IPS-20b (cell line): ENCODE measurements at regions not wholly inside any gene's neighbourhood (a gene's known extent, or its start where the extent isn't known, plus 50 kb on each side); places are given as distances from the start of the nearest gene placed in this dataset.
"Not testable (repeated sequence)": the region's sequence is repeated elsewhere in the genome, so short reads cannot be mapped to it uniquely, and the experiment has no call there.

Source experiments
- H3K27ac ChIP-seq: one replicate; pipeline ENCODE4 v1.5.1; 2013; ENCODE audit warnings: low read length
- H3K27me3 ChIP-seq: 2 replicates; pipeline ENCODE4 v1.6.1; 2013; ENCODE audit warnings: mild to moderate bottlenecking, low read length, inconsistent platforms; ENCODE audit not compliant: insufficient read depth
- H3K36me3 ChIP-seq: 2 replicates; pipeline ENCODE4 v1.6.1; 2013; ENCODE audit warnings: low read depth, mild to moderate bottlenecking, inconsistent platforms, low read length, moderate library complexity; ENCODE audit not compliant: insufficient read depth
- H3K4me1 ChIP-seq: 2 replicates; pipeline ENCODE4 v1.6.1; 2013; ENCODE audit warnings: mild to moderate bottlenecking, control low read depth, inconsistent platforms, low read length, moderate library complexity; ENCODE audit not compliant: insufficient read depth
- H3K4me3 ChIP-seq: 2 replicates; pipeline ENCODE4 v1.5.1; 2013; ENCODE audit warnings: mild to moderate bottlenecking, low read length, inconsistent platforms
- H3K9ac ChIP-seq: 2 replicates; pipeline ENCODE4 v1.6.1; 2013; ENCODE audit warnings: low read depth, mild to moderate bottlenecking, inconsistent platforms, low read length, moderate library complexity
- H3K9me3 ChIP-seq: 2 replicates; pipeline ENCODE4 v1.6.1; 2013; ENCODE audit warnings: mild to moderate bottlenecking, low read depth, low read length, inconsistent platforms; ENCODE audit not compliant: insufficient read depth

DNA sequence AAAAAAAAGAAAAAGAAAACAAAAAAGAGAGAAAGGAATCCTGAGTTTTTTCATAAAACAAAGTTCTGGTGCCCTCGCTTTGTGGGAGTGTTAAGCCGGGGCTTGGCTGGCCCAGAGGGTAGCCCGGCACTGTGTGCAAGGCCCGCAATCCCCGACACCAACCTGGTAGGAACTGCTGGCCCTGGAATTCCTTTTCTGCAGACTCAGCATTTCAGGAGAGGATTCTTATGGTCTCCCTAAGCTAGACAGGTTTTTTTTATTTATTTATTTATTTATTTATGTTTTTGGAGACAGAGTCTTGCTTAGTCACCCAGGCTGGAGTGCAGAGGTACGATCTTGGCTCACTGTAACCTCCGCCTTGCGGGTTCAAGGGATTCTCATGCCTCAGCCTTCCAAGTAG, 238.8 kb downstream of the PDCD6IP start:
- Histone ChIP-seq H3K4me3 (no peak overlapping the region), H3K9ac (no peak overlapping the region), H3K9me3 (no peaks in the 10 kb centered on the region), H3K27ac (no peak overlapping the region), H3K36me3 (no peaks in the 10 kb centered on the region), H3K4me1 (no peaks in the 10 kb centered on the region), H3K27me3 (no peaks in the 10 kb centered on the region)

DNA sequence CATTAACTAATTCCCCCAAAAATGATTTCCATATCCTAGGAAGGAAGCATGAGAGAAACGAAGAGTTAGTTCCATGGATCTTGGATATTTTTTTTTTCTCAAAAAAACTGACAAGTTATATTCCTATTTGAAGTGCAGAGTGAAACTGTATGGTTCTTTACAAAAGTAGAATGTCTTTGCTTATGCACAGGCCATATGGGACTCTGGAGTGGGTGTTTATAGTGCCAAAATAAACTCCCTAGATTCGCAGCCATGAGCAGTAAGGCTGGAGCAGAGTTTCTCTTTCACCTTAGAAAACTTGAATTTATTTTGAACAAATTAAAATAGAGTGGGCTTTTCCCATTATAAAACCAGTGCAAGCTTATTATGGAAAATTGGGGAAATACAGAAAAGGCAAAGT, 239.7 kb downstream of the PDCD6IP start:
- Histone ChIP-seq H3K4me3 (no peak overlapping the region), H3K9ac (no peak overlapping the region), H3K27me3 (no peaks in the 10 kb centered on the region), H3K27ac (no peak overlapping the region), H3K36me3 (no peaks in the 10 kb centered on the region), H3K9me3 (no peaks in the 10 kb centered on the region), H3K4me1 (no peaks in the 10 kb centered on the region)

DNA sequence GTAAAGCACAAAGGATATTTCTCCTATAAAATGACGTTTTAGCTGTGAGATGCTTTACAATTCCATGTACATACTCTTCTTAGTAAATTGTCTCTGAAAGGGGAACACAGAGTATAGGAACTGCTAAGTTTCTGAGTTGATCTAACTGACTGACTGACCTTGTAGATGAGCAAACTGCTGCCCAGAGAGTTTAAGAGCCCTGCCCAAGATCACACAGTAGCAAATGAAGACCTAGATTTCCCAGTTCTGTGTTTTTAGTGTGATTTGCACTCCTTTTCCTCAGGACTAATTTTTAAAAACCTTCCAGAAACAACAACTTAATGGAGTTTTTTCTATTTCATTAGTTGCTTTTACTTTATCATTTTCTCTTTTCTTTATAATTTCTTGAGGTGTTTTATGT, 247.7 kb downstream of the PDCD6IP start:
- Histone ChIP-seq H3K27ac (no peak overlapping the region), H3K36me3 (no peaks in the 10 kb centered on the region), H3K4me1 (no peaks in the 10 kb centered on the region), H3K27me3 (no peaks in the 10 kb centered on the region), H3K9ac (no peak overlapping the region), H3K4me3 (no peak overlapping the region), H3K9me3 (no peaks in the 10 kb centered on the region)

DNA sequence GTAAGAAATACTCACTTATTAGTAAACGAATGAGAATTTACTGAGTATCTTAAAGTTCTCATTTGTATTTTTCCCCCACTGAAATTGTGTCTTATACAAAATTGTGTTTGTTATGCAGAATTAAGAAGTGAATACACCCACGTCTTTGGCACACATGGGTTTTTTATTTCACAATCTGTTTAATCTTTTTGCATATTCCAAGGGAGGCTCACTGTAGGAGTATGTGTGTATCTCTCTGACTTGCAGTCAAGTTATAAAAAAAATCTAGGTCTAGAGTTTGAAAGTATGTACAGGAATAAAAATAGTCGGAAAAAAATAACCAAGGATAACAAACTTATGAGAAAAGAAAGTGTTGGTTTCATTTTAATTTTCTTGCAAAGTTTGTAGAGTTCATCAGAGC, 255.2 kb downstream of the PDCD6IP start:
- H3K4me3 ChIP-seq = no peak overlapping the region
- no peak overlapping the region for H3K9ac ChIP-seq
- no peaks in the 10 kb centered on the region for H3K36me3 ChIP-seq
- H3K27ac ChIP-seq = no peak overlapping the region
- 0 out of 2 replicates have a peak, but pooled peaks cover 4% of the 10 kb centered on the region for H3K4me1 ChIP-seq
- H3K27me3 ChIP-seq = no peaks in the 10 kb centered on the region
- H3K9me3 ChIP-seq = no peaks in the 10 kb centered on the region

DNA sequence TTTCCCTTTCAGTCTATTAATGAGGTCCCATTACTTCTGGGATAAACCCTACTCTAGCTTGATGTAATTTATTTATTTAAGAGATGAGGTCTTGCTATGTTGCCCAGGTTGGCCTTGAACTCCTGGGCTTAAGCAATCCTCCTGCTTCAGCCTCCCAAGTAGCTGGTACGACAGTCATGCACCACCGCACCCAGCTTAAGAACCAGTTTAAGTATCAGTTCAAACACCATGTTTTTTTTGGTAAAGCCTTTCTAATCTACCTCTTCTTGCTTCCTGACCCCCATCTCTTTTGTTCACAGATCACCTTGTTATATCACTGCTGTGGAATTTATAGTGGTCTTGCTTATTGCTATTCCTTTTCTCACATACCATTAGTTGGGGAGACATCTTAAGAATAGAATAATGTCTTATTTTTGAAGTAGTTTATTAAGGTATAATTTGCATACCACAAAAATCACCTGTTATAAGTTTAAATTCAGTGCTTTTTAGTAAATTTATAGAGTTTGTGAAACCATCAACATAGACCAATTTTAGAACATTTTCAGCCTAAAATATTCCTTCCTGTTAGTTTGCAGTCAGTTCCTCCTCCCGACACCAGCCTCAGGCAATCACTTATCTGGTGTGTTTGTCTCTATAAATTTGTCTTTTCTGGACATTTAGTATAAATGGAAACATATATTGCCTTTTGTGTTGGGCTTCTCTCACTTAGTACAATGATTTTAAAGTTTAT, 257.9 kb downstream of the PDCD6IP start:
- H3K4me1 ChIP-seq = 0 out of 2 replicates have a peak, but pooled peaks cover 4% of the 10 kb centered on the region
- no peak overlapping the region for H3K4me3 ChIP-seq
- H3K36me3 ChIP-seq = no peaks in the 10 kb centered on the region
- no peak overlapping the region for H3K27ac ChIP-seq
- no peak overlapping the region for H3K9ac ChIP-seq
- H3K9me3 ChIP-seq = no peaks in the 10 kb centered on the region
- no peaks in the 10 kb centered on the region for H3K27me3 ChIP-seq

DNA sequence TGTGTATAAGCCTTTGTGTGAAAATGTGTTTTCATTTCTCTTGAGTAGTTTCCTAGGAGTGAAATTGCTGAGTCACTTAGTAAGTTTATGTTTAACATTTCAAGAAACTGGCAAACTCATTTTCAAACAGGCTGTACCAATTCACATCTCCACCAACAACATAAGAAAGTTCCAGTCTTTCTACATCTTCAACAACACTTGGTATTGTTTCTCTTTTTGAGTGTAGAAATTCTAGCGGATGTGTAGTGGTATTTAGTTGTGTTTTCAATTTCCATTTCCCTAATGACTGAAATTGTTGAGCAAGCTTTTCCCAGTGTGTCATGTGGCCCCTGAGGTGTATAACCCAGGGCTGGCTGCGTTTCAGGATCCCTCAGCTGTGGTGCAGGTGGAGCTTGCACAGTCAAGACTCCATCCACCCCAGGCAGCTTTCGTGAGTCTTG, 258.5 kb downstream of the PDCD6IP start:
- no peaks in the 10 kb centered on the region for H3K27me3 ChIP-seq
- H3K27ac ChIP-seq = no peak overlapping the region
- H3K9ac ChIP-seq = no peak overlapping the region
- H3K9me3 ChIP-seq = no peaks in the 10 kb centered on the region
- no peaks in the 10 kb centered on the region for H3K36me3 ChIP-seq
- 0 out of 2 replicates have a peak, but pooled peaks cover 4% of the 10 kb centered on the region for H3K4me1 ChIP-seq
- H3K4me3 ChIP-seq = no peak overlapping the region

DNA sequence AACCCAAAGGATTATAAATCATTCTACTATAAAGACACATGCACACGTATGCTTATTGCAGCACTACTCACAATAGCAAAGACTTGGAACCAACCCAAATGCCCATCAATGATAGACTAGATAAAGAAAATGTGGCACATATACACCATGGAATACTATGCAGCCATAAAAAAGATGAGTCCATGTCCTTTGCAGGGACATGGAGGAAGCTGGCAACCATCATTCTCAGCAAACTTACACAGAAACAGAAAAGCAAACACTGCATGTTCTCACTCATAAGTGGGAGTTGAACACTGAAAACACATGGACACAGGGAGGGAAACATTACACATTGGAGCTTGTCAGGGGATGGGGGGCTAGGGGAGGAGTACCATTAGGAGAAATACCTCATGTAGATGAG, 262.6 kb downstream of the PDCD6IP start:
- H3K9ac ChIP-seq, H3K4me1 ChIP-seq, H3K4me3 ChIP-seq, H3K27ac ChIP-seq, H3K36me3 ChIP-seq, H3K27me3 ChIP-seq, H3K9me3 ChIP-seq: not testable (repeated sequence)

DNA sequence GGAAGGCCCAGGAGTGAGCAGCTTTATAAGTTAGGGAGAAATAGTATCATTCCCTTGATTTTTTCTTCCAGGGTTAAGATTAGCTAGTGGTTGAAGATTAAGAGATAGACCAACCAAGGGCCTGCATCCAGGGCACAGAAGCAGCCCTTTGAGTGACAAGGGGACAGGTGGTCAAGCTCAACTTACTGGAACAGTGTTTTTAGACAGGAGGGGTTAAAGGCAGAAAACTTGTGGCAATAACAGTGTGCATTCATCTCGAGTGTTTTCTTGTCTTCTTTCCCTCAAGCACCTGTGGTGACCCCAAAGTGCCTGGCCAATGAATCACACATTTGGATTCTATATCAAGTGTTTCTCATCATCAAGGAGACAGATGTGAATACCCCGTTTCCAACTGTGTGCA, 267.5 kb downstream of the PDCD6IP start:
- H3K27ac ChIP-seq = no peak overlapping the region
- no peaks in the 10 kb centered on the region for H3K27me3 ChIP-seq
- no peak overlapping the region for H3K4me3 ChIP-seq
- peaks cover 12% of the 10 kb centered on the region; the same call in 1 of the 2 replicates for H3K4me1 ChIP-seq
- no peaks in the 10 kb centered on the region for H3K9me3 ChIP-seq
- no peak overlapping the region for H3K9ac ChIP-seq
- H3K36me3 ChIP-seq = no peaks in the 10 kb centered on the region

DNA sequence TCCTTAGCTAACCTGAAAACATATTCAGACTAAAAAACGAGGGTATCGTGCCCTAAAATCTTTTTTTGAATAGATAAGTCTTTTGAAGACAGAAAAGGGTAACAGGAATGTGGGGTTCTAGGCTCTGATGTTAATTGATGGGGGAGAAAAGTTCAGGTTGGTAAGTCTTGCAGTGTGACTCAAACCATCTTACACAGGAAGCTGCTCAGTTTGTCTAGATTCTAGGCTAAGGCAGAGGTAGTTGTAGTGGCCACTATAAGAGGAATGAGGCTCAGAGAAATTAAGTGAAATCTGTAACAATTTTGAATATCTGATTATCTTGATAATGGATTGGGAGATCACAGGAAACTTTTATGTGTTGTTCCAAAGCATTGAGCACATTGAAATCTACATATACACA, 267.9 kb downstream of the PDCD6IP start:
- Histone ChIP-seq H3K9me3 (no peaks in the 10 kb centered on the region), H3K36me3 (no peaks in the 10 kb centered on the region), H3K4me1 (peaks cover 12% of the 10 kb centered on the region; the same call in 1 of the 2 replicates), H3K27me3 (no peaks in the 10 kb centered on the region), H3K4me3 (no peak overlapping the region), H3K9ac (no peak overlapping the region), H3K27ac (no peak overlapping the region)

DNA sequence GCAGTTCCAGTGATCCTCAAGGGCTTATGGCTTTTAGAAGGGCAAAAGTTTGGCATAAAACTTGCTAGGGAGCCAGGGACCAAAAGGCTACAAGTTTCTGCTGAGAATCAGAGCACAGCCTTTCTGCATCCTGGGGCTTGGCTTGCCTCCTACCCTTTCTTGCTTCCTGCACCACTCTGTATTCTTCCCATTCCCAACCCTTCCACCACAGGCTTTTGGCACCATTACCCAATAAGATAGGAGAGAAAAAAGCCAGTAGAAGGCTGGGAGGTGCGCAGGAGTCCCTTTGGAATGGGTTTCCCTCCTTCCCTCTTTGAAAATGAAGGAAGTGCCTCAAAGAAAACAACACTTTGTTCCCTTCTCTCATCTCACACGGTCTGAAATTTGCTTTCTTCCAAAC, 268.6 kb downstream of the PDCD6IP start:
- Histone ChIP-seq H3K36me3 (no peaks in the 10 kb centered on the region), H3K9me3 (no peaks in the 10 kb centered on the region), H3K27ac (no peak overlapping the region), H3K4me3 (no peak overlapping the region), H3K9ac (no peak overlapping the region), H3K27me3 (no peaks in the 10 kb centered on the region), H3K4me1 (peaks cover 12% of the 10 kb centered on the region; the same call in 1 of the 2 replicates)

DNA sequence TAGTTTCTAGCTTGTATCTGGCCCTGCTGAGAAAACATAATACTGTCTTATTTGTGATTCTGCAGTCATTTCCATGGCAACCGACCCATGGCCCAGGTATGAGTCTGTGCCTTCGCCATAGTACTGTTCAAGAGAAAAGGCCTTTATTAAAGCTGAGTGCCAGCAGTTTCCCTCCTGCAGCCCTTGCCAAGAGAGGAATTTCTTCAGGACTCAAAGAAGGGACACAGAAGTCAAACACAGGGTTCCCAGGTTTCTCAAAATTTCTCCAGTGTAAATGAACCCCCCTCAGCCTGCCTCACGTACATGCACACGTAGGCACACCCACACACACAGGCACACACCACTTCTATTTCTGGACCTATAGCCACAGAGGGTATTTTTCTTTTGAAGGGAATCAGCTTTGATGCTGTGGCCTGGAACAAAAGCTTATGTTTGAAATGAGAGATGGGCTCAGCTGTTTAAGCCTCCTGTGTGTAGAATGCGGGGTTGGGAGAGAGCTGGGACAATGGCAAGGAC, 269.2 kb downstream of the PDCD6IP start:
- Histone ChIP-seq H3K9me3 (no peaks in the 10 kb centered on the region), H3K4me1 (peaks cover 12% of the 10 kb centered on the region; the same call in 1 of the 2 replicates), H3K36me3 (no peaks in the 10 kb centered on the region), H3K27ac (no peak overlapping the region), H3K9ac (no peak overlapping the region), H3K27me3 (no peaks in the 10 kb centered on the region), H3K4me3 (no peak overlapping the region)

DNA sequence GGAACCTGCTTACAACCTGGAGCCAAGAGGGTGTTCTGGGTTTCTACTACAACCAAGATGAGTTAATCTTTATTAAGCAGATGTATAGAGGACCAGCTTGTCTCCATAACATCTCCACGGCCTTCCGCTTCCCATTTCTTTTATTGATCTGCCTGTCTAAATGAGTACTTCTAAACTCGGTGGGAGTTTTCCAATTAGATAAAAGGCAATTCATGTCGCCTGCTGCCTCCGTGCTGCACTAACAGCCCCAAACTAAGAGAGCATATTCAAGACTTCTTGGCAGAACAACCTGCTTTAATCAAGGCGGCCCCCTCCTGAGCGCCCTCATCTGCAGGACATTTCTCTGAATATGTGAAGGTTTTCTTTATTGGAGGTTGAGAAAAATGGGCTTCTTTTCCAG, 270.1 kb downstream of the PDCD6IP start:
- Histone ChIP-seq H3K4me3 (no peak overlapping the region), H3K36me3 (no peaks in the 10 kb centered on the region), H3K4me1 (peaks cover 20% of the 10 kb centered on the region), H3K9ac (no peak overlapping the region), H3K9me3 (no peaks in the 10 kb centered on the region), H3K27ac (no peak overlapping the region), H3K27me3 (no peaks in the 10 kb centered on the region)
